HG03460 (cell line): ENCODE measurements at regions not wholly inside any gene's neighbourhood (a gene's known extent, or its start where the extent isn't known, plus 50 kb on each side); places are given as distances from the start of the nearest gene placed in this dataset.

Source experiments
- ATAC-seq: cut with Tn5 transposase; IDR thresholded peaks from one replicate; pipeline ENCODE4 v1.9.1; 2021; ENCODE audit not compliant: unreplicated experiment

DNA sequence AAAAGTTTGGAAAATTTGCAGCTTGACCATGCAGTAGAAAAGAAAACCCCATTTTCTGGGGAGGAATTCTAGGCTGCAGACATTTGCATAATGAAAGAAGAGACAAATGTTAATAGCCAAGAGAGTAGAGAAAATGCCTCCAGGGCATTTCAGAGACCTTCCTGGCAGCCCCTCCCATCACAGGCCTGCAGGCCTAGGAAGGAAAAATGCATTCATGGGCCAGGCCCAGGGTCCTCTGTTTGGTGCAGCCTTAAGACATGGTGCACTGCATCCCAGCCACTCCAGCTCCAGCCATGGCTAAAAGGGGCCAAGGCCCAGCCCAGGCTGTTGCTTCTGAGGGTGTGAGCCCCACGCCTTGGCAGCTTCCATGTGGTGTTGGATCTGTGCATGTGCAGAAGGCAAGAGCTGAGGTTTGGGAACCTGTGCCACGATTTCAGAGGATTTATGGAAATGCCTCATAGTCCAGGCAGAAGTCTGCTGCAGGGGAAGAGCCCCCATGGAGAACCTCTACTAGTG, 75.0 kb upstream of the OR13F1 start:
- no peak for ATAC-seq

DNA sequence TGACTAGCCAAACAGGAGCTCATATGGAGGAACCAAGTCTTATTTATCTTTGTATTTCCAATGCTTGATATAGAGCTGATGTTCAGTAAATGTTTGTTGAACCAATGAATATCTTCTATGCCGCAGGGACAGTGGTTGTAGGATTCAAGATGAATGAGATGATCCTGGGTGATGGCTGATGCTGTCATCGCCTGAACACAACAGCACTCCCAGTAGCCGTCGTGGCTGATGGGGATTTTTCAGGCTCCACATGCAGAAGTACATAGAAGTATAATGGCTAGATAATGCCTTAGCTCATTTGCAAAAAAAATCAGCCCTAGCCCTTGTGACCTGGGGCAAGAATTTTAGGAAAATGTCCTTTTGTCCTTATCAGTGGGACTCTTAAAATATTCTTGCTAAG, 69.0 kb upstream of the OR13F1 start:
- no peak for ATAC-seq

GRCh38 chr9:104448036-104448435, 56.0 kb upstream of the OR13F1 start:
- no peak for ATAC-seq
